IMR-90 (cell line): ENCODE measurements at regions not wholly inside any gene's neighbourhood (a gene's known extent, or its start where the extent isn't known, plus 50 kb on each side); places are given as distances from the start of the nearest gene placed in this dataset.

ENCODE experiments used
- ATAC-seq: fragments of 200-7000 bp; cut with Tn5 transposase; 2 replicates; pipeline ENCODE4 v1.9.1; 2020; ENCODE audit warnings: low read depth, mild to moderate bottlenecking, moderate library complexity
- BruUV-seq: library from RNA; stranded (reverse); fragments of 400-500 nt; replicated peaks from 2 replicates; lab custom pipeline; 2021; lab: Mats Ljungman, UMichigan
- CTCF ChIA-PET: fragments of 300-600 bp; formaldehyde crosslinking; extraction: SDS; loops from one replicate; lab custom pipeline; 2021; ENCODE audit warnings: antibody characterized with exemption; lab: Yijun Ruan, JAX
- POLR2A ChIA-PET: fragments of 300-600 bp; sonication (Branson Sonifier 250); formaldehyde crosslinking; loops from one replicate; lab custom pipeline; 2022; ENCODE audit warnings: antibody characterized with exemption; ENCODE audit not compliant: unreplicated experiment; lab: Charles Lee
- DNase-seq: peaks from one replicate; pipeline ENCODE4 v3.0.0; 2013
- H2AFZ ChIP-seq: replicated peaks from 2 replicates; pipeline ENCODE3; 2013; ENCODE audit warnings: low read length, mild to moderate bottlenecking; ENCODE audit not compliant: poor library complexity
- H2AK5ac ChIP-seq: 2 replicates; pipeline ENCODE4 v1.6.1; 2013; ENCODE audit warnings: low read depth, low read length, inconsistent platforms
- H2AK9ac ChIP-seq: replicated peaks from 2 replicates; pipeline ENCODE3; 2013; ENCODE audit warnings: mild to moderate bottlenecking, low read depth, low read length, moderate library complexity; ENCODE audit not compliant: poor library complexity
- H2BK120ac ChIP-seq: 2 replicates; pipeline ENCODE4 v1.6.1; 2013; ENCODE audit warnings: low read depth, low read length, inconsistent platforms
- H2BK15ac ChIP-seq: 3 replicates; pipeline ENCODE4 v1.6.1; 2013; ENCODE audit warnings: low read depth, low read length, inconsistent platforms
- H2BK20ac ChIP-seq: 2 replicates; pipeline ENCODE4 v1.6.1; 2013; ENCODE audit warnings: low read depth, mild to moderate bottlenecking, inconsistent platforms, low read length, moderate library complexity
- H2BK5ac ChIP-seq: 2 replicates; pipeline ENCODE4 v1.6.1; 2013; ENCODE audit warnings: mild to moderate bottlenecking, low read depth, low read length, inconsistent platforms; ENCODE audit not compliant: poor library complexity, severe bottlenecking
- H3K14ac ChIP-seq: replicated peaks from 2 replicates; pipeline ENCODE4 v1.6.1; 2013; ENCODE audit warnings: low read depth, low read length, inconsistent platforms
- H3K18ac ChIP-seq: 2 replicates; pipeline ENCODE4 v1.6.1; 2013; ENCODE audit warnings: low read depth, low read length, control low read depth
- H3K23ac ChIP-seq: 2 replicates; pipeline ENCODE4 v1.6.1; 2013; ENCODE audit warnings: low read depth, low read length, inconsistent platforms
- H3K27ac ChIP-seq: 2 replicates; pipeline ENCODE4 v1.5.1; 2013; ENCODE audit warnings: mild to moderate bottlenecking, control low read depth, low read length; ENCODE audit not compliant: insufficient read depth
- H3K27me3 ChIP-seq: 2 replicates; pipeline ENCODE4 v1.6.1; 2013; ENCODE audit warnings: low read length; ENCODE audit not compliant: control insufficient read depth, insufficient read depth
- H3K36me3 ChIP-seq: 2 replicates; pipeline ENCODE4 v1.6.1; 2013; ENCODE audit warnings: low read length, mixed read lengths; ENCODE audit not compliant: control insufficient read depth, insufficient read depth
- H3K4ac ChIP-seq: 2 replicates; pipeline ENCODE4 v1.6.1; 2013; ENCODE audit warnings: low read depth, low read length, inconsistent platforms
- H3K4me1 ChIP-seq: 2 replicates; pipeline ENCODE4 v1.6.1; 2013; ENCODE audit warnings: low read length, mixed read lengths; ENCODE audit not compliant: control insufficient read depth, insufficient read depth
- H3K4me2 ChIP-seq: 2 replicates; pipeline ENCODE4 v1.6.1; 2013; ENCODE audit warnings: low read depth, mild to moderate bottlenecking, control low read depth, low read length, moderate library complexity
- H3K4me3 ChIP-seq: 2 replicates; pipeline ENCODE4 v1.5.1; 2013; ENCODE audit warnings: low read depth, mild to moderate bottlenecking, control low read depth, low read length, moderate library complexity; ENCODE audit not compliant: insufficient read depth
- H3K56ac ChIP-seq: 2 replicates; pipeline ENCODE4 v1.6.1; 2013; ENCODE audit warnings: low read length, inconsistent platforms; ENCODE audit not compliant: insufficient read depth; ENCODE audit errors: extremely low read depth
- H3K79me1 ChIP-seq, 2 experiments: 2 replicates each; pipeline ENCODE4 v1.6.1; 2013; ENCODE audit warnings: low read length in 2 of 2, inconsistent platforms in 1 of 2, low read depth in 1 of 2
- H3K9ac ChIP-seq: 2 replicates; pipeline ENCODE4 v1.6.1; 2013; ENCODE audit warnings: low read depth, low read length, control low read depth
- H3K9me1 ChIP-seq: 2 replicates; pipeline ENCODE4 v1.6.1; 2013; ENCODE audit warnings: low read length, inconsistent platforms; ENCODE audit not compliant: insufficient read depth
- H3K9me3 ChIP-seq: 2 replicates; pipeline ENCODE4 v1.6.1; 2013; ENCODE audit warnings: low read length; ENCODE audit not compliant: control insufficient read depth, insufficient read depth
- H4K20me1 ChIP-seq: 2 replicates; pipeline ENCODE4 v1.6.1; 2013; ENCODE audit warnings: low read length, inconsistent platforms; ENCODE audit not compliant: insufficient read depth
- H4K5ac ChIP-seq: 2 replicates; pipeline ENCODE4 v1.6.1; 2013; ENCODE audit warnings: mild to moderate bottlenecking, low read depth, low read length, control low read depth
- H4K8ac ChIP-seq, 2 experiments: 2 replicates each; pipeline ENCODE4 v1.6.1; 2013; ENCODE audit warnings: low read depth in 2 of 2, low read length in 2 of 2, control low read depth in 1 of 2, inconsistent platforms in 1 of 2
- H4K91ac ChIP-seq: 2 replicates; pipeline ENCODE4 v1.6.1; 2013; ENCODE audit warnings: low read depth, low read length, inconsistent platforms; ENCODE audit not compliant: insufficient read depth
- BHLHE40 ChIP-seq: fragments of 150-350 bp; IDR thresholded peaks from 2 replicates; pipeline ENCODE4 v1.6.1; 2016; ENCODE audit warnings: mild to moderate bottlenecking, low read depth, low read length
- CTCF ChIP-seq: conservative IDR thresholded peaks from 2 replicates; pipeline ENCODE4 v1.5.1; 2012; ENCODE audit warnings: mild to moderate bottlenecking, low read depth, low read length, improper control_type of control experiment
- FOS ChIP-seq: fragments of 150-350 bp; IDR thresholded peaks from 2 replicates; pipeline ENCODE4 v1.6.1; 2016; ENCODE audit warnings: low read depth, low read length
- RAD21 ChIP-seq: IDR thresholded peaks from 2 replicates; pipeline ENCODE4 v1.6.1; 2012; ENCODE audit warnings: low read length, improper control_type of control experiment
- RCOR1 ChIP-seq: IDR thresholded peaks from 2 replicates; pipeline ENCODE4 v1.6.1; 2012; ENCODE audit warnings: mild to moderate bottlenecking, low read length, improper control_type of control experiment; ENCODE audit not compliant: insufficient replicate concordance
- whole genome bisulfite sequencing, 2 experiments: methylation state at CpG; one replicate each; pipeline versions ENCODE4 v1.1.5 to v1.1.7; 2013; ENCODE audit warnings: missing lambda C conversion rate in 2 of 2; ENCODE audit not compliant: insufficient read length in 1 of 2; ENCODE audit errors: extremely low coverage in 2 of 2; 5-methylcytosine and 5-hydroxymethylcytosine counted together
- dilution Hi-C: fragments of 300-500 bp; cut with HindIII; formaldehyde crosslinking; loops from one replicate; pipeline ENCODE4 v1.14.3; 2018; ENCODE audit warnings: low sequenced_read_pairs; ENCODE audit not compliant: unreplicated experiment
- in situ Hi-C: fragments of 300-500 bp; cut with MboI; formaldehyde crosslinking; loops from 3 replicates; pipeline ENCODE4 v1.14.3; 2019; ENCODE audit warnings: low sequenced_read_pairs, inconsistent platforms, mixed read lengths
- intact Hi-C: fragments of 100-400 bp; cut with micrococcal nuclease; formaldehyde crosslinking; loops from 2 replicates; pipeline ENCODE4 v1.10.0; 2022
- TF ChIP-seq, protein P1 (sequence below): fragments of 150-350 bp; IDR thresholded peaks from 2 replicates; pipeline ENCODE4 v1.6.1; 2016; ENCODE audit warnings: low read depth, mild to moderate bottlenecking, low read length, moderate library complexity, borderline replicate concordance

- Histone ChIP-seq H3K36me3 (no peaks in the 10 kb centered on the region), H2AFZ (no peak overlapping the region), H4K20me1 (no peaks in the 10 kb centered on the region), H3K9ac (no peak overlapping the region), H2BK20ac (no peak overlapping the region), H3K27ac (no peak overlapping the region), H2BK15ac (no peak overlapping the region), H3K56ac (no peak overlapping the region), H3K27me3 (no peaks in the 10 kb centered on the region), H2BK5ac (no peak overlapping the region), H3K18ac (no peak overlapping the region), H4K5ac (no peak overlapping the region), H3K4me1 (no peaks in the 10 kb centered on the region; the same call in 1 of the 2 replicates), H2BK120ac (no peak overlapping the region), H3K4me3 (no peak overlapping the region), H3K79me1 (no peaks in the 10 kb centered on the region), H4K8ac (no peak overlapping the region), H3K9me3 (peaks cover 39% of the 10 kb centered on the region), H2AK5ac (no peak overlapping the region), H3K4me2 (no peak overlapping the region), H4K91ac (no peak overlapping the region), H3K23ac (no peak overlapping the region), H3K9me1 (no peaks in the 10 kb centered on the region), H3K4ac (no peak overlapping the region), H2AK9ac (no peak overlapping the region), H3K14ac (no peak overlapping the region)
- 0 out of 2 replicates have a peak, but pooled peaks have one; percentile 17 for ATAC-seq
- intact Hi-C loops (no loop called here), in situ Hi-C loops (no loop called here), dilution Hi-C loops (no loop called here)
- BruUV-seq: no TSS peak
- ChIA-PET CTCF (no interaction called here), POLR2A (no interaction called here)
- TF ChIP-seq RCOR1 (no peak), BHLHE40 (peak; percentile 8; the same call in 1 of the 2 replicates), RAD21 (no peak), CTCF (no peak), FOS (no peak)
- TF ChIP-seq, protein P1, sequence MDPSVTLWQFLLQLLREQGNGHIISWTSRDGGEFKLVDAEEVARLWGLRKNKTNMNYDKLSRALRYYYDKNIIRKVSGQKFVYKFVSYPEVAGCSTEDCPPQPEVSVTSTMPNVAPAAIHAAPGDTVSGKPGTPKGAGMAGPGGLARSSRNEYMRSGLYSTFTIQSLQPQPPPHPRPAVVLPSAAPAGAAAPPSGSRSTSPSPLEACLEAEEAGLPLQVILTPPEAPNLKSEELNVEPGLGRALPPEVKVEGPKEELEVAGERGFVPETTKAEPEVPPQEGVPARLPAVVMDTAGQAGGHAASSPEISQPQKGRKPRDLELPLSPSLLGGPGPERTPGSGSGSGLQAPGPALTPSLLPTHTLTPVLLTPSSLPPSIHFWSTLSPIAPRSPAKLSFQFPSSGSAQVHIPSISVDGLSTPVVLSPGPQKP: no peak
- WGBS, 2 experiments: 49% methylated on average over 14 of the region's 20 CpGs; no CpG with 5 or more reads in 1 of the 2 experiments
- DNase-seq: peak; percentile 23
Observed at GRCh38 chr6:169905041-169905807, 153.8 kb downstream of the ERMARD start.
